GM21825 (cell line): ENCODE measurements at regions not wholly inside any gene's neighbourhood (a gene's known extent, or its start where the extent isn't known, plus 50 kb on each side); places are given as distances from the start of the nearest gene placed in this dataset.

Experiments
- ATAC-seq: cut with Tn5 transposase; IDR thresholded peaks from one replicate; pipeline ENCODE4 v1.9.1; 2021; ENCODE audit warnings: mild to moderate bottlenecking, moderate library complexity; ENCODE audit not compliant: unreplicated experiment

GRCh38 chr15:77739591-77740378, 107.1 kb upstream of the LINGO1 start:
- no peak for ATAC-seq

DNA sequence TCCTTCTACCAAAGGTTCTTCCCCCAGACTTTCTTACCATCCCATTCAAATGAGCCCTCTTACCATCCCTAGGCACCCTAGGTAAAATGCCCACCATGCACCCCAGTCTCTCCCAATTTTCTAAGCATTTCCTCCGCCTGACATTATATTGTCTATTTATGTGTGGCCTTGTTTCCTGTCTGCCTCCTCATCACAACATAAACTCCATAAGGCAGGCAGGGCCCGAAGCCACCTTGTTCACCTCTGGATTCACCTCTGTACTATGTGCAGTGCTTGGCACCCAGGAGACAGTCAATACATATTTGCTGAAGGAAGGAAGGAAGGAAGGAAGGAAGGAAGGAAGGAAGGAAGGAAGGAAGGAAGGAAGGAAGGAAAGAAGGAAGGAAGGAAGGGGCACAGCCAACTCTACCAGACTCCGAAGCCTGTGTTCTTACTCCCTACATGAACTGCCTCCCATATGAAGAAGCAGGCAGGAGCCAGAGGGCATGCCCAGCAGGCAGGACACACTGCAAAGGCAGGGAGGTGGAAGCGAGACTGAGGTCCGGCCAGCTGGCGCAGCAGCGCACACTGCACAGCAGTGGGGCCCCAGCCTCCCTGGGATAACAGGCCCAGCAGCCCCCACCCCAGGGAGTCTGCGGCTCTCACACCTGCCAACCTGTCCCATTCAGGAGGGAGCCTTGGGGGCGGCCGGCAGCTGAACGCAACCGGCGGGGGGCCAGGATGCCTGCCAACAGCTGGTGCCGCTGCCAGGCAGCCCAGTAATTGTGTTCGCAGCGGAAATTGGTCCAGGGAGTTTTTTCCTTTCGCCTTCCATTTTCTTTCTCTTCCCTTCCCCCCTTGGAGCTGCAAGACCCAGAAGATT, 106.0 kb upstream of the LINGO1 start:
- ATAC-seq: no peak

DNA sequence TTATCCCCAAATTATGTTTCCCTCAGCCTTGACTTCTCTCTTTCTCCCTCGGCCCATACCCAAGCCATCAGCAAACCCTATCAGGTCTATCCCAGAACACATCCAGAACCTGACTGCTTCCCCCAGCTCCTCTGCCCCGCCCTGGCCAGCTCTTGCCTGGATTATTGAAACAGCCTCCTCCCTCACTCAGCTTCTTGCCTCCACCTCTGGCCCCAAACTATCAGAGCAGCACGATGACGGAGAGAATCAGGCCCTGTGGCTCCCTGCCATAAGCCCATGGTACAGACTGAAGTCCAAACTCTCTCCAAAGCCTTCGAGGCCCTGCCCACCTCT, 105.3 kb upstream of the LINGO1 start:
- no peak for ATAC-seq

- ATAC-seq: no peak
Measured at GRCh38 chr15:77737238-77738037, 104.7 kb upstream of the LINGO1 start.

GRCh38 chr15:77734306-77734705, 101.6 kb upstream of the LINGO1 start:
- no peak for ATAC-seq

- no peak for ATAC-seq
Measured at GRCh38 chr15:77733579-77734300, 101.0 kb upstream of the LINGO1 start.

DNA sequence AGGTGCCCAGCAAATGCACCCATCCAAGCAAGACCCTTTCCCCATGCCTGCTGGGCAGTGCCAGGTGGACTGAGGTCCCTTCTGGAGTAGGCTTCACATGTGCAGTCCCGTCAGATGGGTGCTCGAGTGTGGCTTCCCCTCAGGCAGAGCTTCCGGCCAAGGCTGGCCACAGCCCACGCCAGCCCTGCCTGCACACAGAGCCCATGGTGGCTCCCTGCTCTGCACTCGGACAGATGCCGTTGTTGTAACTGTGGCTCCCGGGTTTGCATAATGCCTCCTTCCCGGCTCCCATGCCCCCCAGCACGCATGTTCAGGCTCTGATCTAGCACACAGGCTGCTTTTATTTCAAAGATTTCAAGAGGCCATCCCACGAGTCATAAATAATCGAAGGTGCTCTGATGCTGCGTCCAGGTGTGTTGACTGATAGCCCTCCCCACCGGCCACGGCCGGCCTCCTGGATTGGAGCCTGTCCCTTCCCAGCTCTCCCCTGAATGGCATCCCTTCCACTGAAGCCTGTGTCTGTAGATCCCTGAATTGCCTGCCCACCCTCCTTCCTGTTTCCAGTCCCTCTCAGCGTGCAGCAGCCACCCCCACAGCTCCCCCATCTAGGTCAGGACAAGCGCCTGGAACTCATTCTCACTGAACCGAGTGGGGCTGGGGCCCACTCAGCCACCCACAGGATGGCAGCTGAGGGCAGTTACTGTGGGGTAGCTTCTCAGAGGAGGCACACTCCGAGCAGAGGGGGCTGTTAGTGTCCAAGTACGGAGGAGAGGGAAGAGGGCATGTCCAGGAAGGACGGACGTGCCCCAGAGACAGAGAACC, 100.0 kb upstream of the LINGO1 start:
- ATAC-seq: no peak

- ATAC-seq: no peak
Measured at GRCh38 chr15:77731945-77732344, 99.2 kb upstream of the LINGO1 start.

GRCh38 chr15:77731067-77731466, 98.4 kb upstream of the LINGO1 start:
- ATAC-seq: no peak

DNA sequence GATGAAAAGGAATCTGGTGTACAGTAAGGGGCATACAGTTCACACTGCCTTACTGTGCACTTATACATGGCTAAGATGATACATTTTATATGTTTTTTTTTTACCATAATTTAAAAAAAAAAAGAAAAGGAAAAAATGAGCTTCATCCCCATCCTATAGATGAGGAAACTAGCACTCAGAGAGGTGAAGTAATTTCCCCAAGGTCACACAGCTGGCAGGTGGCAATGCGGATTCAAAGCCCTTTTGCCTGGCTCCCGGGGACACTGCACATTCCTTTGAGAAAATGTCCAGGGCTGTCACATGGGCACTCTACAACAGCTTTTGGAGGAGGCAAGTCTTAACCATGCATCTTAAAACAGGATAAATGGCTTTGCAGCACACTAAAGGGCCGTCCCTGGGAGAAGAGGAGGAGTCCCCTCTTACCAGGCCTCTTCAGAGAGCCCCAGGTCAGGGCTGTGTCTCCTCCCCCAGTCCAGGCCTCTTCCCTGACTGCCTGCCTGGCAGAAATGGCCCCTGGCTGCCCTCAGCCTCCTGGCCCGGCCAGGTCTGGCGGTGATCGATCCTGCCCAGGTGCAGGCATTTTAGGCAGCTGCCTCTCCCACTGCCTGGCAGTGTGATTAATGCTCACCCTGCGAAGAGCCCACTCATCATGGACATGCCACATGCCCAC, 95.1 kb upstream of the LINGO1 start:
- ATAC-seq: no peak

DNA sequence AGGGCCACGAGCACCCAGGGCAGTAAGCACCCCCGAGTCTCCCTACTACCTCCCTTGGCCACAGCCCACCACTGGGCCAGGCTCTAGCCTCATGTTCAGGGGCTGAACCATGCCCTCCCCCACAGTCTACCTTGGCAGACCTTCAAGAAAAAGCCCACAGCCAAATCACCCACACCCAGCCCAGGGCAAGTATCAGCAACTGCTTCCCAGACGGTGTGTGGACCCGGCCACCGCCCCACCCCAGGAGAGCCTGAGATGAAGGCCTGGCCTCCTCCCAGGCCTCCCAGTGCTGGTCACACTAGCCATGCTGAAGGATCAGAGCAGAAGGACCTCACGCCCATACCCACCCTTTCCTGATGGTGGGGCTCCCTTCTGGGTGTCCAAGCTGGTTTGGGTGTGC, 92.0 kb upstream of the LINGO1 start:
- ATAC-seq: no peak

- no peak for ATAC-seq
Measured at GRCh38 chr15:77723756-77724155, 91.0 kb upstream of the LINGO1 start.

GRCh38 chr15:77722759-77723460, 90.2 kb upstream of the LINGO1 start:
- ATAC-seq: no peak

DNA sequence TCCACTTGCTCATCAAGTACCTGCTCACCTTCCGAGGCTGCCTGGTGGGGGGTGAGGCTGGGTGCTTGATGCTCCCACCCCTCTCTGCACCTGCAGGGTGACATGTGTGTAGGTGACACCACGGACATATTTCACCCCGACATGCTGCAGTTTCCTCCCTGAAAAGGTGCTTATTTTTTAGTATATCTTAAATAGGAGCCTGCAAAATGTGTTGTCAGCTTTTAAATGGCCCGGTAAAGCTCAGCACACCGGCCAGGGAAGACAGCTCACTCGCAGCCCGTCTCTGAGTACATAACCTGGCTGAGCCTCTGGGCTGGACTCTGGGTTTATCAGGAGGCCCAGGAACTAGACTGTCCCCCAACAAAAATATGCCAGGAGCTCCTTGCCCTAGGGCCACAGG, 89.3 kb upstream of the LINGO1 start:
- ATAC-seq: no peak

DNA sequence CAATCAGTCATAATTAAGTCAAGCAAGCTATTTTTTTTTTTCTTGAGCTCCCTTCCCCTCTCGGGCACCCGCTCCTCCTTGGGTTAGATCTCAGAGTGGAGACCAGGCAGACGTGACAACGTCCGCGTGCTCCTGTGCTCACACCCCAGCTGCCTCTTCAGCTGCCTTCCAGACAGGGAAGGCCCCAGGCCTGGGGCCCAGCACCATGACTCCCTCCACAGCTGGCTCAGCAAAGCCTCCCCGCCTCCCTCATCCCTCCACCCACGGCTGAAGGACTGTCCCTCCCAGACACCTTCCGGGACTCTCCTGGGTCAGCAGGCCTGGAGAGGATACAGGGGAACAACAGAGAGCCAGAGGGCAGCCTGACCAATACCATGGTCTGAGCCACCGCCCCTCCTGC, 87.9 kb upstream of the LINGO1 start:
- ATAC-seq: no peak

GRCh38 chr15:77720173-77720572, 87.5 kb upstream of the LINGO1 start:
- no peak for ATAC-seq

DNA sequence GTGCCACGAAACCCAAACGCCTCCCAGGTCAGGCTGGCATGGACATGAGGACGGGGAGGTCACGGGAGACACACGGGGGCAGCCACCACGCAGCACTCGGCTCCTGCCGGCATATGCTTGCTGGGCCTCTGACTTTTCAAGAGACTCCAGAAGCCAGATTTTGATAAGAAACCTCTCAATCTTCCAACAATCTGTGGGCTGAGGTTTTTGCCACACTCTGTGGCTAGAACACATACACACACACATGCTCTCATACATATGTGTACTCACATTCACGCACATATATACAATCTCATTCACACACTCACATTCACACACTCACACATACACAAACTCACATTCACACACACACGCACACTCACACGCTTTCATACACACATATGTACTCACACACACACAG, 86.7 kb upstream of the LINGO1 start:
- ATAC-seq: no peak

DNA sequence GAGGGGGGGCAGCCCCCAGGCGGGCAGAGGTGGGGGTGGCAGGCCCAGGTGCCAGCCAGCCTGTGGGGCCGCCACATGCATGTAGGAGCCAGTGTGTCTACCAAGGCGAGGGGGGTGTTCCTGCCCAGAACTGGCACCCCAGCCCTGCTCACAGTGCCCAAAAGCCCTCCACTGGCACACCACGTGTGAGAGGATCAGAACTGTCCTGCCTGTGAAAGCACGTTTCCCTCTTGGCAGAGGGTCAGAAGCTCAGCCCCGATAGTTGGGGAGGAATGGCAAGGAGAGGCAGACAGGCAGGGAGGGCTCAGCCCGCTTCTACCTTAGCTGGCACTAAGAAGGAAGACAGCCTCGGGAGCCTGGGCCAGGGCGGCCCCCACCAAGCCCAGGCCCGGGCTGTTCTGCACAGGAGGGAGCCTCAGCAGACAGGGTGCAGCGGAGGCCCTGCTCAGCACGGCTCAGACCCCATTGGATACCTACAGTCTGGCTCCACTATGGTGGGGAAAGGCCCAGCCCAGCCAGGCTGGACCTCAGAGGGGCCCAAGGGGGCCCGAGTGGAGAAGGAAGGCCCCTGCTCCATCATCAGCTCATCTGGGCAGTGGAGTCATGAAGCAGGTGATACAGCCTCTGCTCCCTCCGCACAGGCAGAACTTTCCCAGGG, 84.8 kb upstream of the LINGO1 start:
- no peak for ATAC-seq
